ENCODE measurements at regions not wholly inside any gene's neighbourhood (a gene's known extent, or its start where the extent isn't known, plus 50 kb on each side); places are given as distances from the start of the nearest gene placed in this dataset.

DNA sequence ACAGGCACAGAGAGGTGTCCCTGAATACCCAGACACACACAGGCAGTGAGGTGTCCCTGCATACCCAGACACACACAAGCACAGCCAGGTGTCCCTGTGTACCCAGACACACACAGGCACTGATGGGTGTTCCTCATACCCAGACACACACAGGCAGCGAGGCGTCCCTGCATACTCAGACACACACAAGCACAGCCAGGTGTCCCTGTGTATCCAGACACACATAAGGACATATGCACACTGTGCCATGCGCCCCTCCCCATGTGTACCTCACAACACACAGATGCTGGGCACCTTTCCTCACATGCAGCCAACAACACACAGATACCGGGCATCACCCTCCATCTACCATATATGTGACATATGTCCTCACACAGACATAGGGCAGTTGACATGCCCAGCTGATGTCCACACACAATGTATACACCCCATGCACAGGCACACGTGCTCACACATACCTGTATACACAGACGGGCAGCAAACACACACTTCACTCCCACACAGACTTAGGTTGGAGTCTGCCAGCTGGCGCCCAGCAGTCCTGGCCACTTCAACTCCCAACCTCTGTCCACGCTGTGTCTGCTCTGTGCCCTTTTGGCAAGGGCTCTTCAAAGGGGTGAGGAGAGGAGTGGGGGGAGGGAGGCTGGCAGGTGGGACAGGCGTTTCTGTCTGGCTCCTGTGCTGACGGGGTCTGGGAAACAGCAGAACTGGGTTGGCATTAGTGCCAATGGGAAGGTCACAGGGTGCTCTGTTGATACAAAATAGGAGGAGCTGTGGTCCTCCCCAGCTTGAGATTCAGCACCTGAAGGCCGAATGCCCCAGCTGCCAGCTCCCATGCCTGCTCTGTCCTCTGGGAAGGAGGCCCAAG, 69.4 kb upstream of the ALX4 start:
- no peak for DNase-seq (ENCODE audit: low read depth)
- TF ChIP-seq, protein P1, sequence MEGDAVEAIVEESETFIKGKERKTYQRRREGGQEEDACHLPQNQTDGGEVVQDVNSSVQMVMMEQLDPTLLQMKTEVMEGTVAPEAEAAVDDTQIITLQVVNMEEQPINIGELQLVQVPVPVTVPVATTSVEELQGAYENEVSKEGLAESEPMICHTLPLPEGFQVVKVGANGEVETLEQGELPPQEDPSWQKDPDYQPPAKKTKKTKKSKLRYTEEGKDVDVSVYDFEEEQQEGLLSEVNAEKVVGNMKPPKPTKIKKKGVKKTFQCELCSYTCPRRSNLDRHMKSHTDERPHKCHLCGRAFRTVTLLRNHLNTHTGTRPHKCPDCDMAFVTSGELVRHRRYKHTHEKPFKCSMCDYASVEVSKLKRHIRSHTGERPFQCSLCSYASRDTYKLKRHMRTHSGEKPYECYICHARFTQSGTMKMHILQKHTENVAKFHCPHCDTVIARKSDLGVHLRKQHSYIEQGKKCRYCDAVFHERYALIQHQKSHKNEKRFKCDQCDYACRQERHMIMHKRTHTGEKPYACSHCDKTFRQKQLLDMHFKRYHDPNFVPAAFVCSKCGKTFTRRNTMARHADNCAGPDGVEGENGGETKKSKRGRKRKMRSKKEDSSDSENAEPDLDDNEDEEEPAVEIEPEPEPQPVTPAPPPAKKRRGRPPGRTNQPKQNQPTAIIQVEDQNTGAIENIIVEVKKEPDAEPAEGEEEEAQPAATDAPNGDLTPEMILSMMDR (IDR thresholded peaks at IDR 0.05; ENCODE audit: low read depth, low read length, missing control alignments): no peak
- no peak overlapping the region for H3K4me3 ChIP-seq (ENCODE audit: low read depth, low read length)

DNA sequence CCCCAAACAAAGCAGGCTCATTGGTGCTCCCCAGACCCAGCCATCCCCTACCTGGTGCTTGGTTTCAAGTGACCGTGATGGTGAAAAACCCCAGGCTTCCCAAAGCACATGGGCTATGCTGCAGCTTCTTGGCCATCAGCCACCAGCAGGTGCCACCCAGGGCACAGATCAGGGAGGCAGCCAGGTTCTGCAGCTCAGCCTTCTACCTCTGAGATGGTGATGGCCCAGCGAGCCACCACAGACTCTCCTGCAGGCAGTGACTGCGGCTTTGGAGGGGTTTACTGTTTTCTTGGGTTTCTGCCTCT, 70.0 kb upstream of the ALX4 start:
- TF ChIP-seq, protein P1 (IDR thresholded peaks at IDR 0.05; ENCODE audit: low read depth, low read length, missing control alignments): no peak
- H3K4me3 ChIP-seq (ENCODE audit: low read depth, low read length): no peak overlapping the region
- no peak for DNase-seq (ENCODE audit: low read depth)

DNA sequence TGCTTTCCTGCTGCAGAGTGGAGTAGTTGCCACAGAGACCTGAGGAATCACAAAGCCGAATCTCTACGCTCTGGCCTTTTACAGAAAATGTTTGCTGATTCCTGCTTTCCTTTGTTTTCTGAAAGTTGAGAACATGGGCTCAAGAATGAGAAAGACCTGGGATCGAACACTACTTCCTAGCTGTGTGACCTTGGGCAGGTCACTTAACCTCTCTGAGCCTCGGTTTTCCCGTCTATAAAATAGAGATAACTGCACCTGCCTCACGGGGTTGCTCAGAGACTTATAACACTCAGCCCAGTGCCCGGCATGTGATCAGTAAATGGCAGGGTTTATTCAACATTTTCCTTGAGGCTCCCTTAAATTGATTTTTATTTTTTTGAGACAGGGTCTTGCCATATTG, 70.9 kb upstream of the ALX4 start:
- no peak for DNase-seq (ENCODE audit: low read depth)
- H3K4me3 ChIP-seq (ENCODE audit: low read depth, low read length): no peak overlapping the region
- TF ChIP-seq, protein P1 (IDR thresholded peaks at IDR 0.05; ENCODE audit: low read depth, low read length, missing control alignments): no peak

GRCh38 chr11:44381261-44381660, 71.3 kb upstream of the ALX4 start:
- DNase-seq (ENCODE audit: low read depth): no peak
- TF ChIP-seq, protein P1 (IDR thresholded peaks at IDR 0.05; ENCODE audit: low read depth, low read length, missing control alignments): no peak

GRCh38 chr11:44382118-44382517, 72.2 kb upstream of the ALX4 start:
- no peak for DNase-seq (ENCODE audit: low read depth)
- TF ChIP-seq, protein P1 (IDR thresholded peaks at IDR 0.05; ENCODE audit: low read depth, low read length, missing control alignments): no peak
- H3K4me3 ChIP-seq (ENCODE audit: low read depth, low read length): no peak overlapping the region

More at GRCh38 chr11:44381261-44381660, 71.3 kb upstream of the ALX4 start:
- no peak overlapping the region for H3K4me3 ChIP-seq (ENCODE audit: low read depth, low read length)

GRCh38 chr11:44382656-44383240, 72.8 kb upstream of the ALX4 start:
- no peak for DNase-seq (ENCODE audit: low read depth)
- TF ChIP-seq, protein P1 (IDR thresholded peaks at IDR 0.05; ENCODE audit: low read depth, low read length, missing control alignments): no peak
- no peak overlapping the region for H3K4me3 ChIP-seq (ENCODE audit: low read depth, low read length)

All from GM12864 (cell line).